ENCODE measurements at regions not wholly inside any gene's neighbourhood (a gene's known extent, or its start where the extent isn't known, plus 50 kb on each side); places are given as distances from the start of the nearest gene placed in this dataset.

GRCh38 chr15:95016511-95017229, 785.3 kb downstream of the MCTP2 start:
- H3K79me2 ChIP-seq (ENCODE audit: control insufficient read depth, insufficient read depth, low read length) = no peaks in the 10 kb centered on the region
- H4K20me1 ChIP-seq (ENCODE audit: control insufficient read depth, extremely low read depth, insufficient read depth, low read length) = no peaks in the 10 kb centered on the region
- H3K9me3 ChIP-seq (ENCODE audit: control insufficient read depth, insufficient read depth, low read depth, low read length) = no peaks in the 10 kb centered on the region
- no peak overlapping the region for H2AFZ ChIP-seq (ENCODE audit: low read length)
- H3K27me3 ChIP-seq (ENCODE audit: control insufficient read depth, insufficient read depth, low read length) = no peaks in the 10 kb centered on the region
- no peak overlapping the region for H3K4me3 ChIP-seq (replicated peaks in 1 of 4; ENCODE audit: control extremely low read depth in 1 of 4, insufficient read depth in 1 of 4, low read depth in 3 of 4, low read length in 4 of 4)
- DNase-seq (ENCODE audit: low read depth in 2 of 2) = peak; percentile 36 to 80
- peaks cover 4% of the 10 kb centered on the region for H3K4me1 ChIP-seq (ENCODE audit: control insufficient read depth, extremely low read depth, insufficient read depth, low read length)
- H3K36me3 ChIP-seq (ENCODE audit: control insufficient read depth, insufficient read depth, low read length) = no peaks in the 10 kb centered on the region
- H3K4me2 ChIP-seq (ENCODE audit: extremely low read depth, insufficient read depth, low read length) = no peak overlapping the region
- no peak overlapping the region for H3K27ac ChIP-seq (ENCODE audit: insufficient read depth, low read length)
- H3K9ac ChIP-seq (ENCODE audit: insufficient read depth, low read length) = no peak overlapping the region
- TF ChIP-seq EZH2 (IDR thresholded peaks at IDR 0.05; ENCODE audit: low read length, missing control alignments) (no peak), CTCF (conservative IDR thresholded peaks at IDR 0.05 in 1 of 2, IDR thresholded peaks at IDR 0.05 in 1 of 2; ENCODE audit: low read depth in 1 of 2, low read length in 2 of 2) (no peak)

- no peak for TF ChIP-seq EZH2 (IDR thresholded peaks at IDR 0.05; ENCODE audit: low read length, missing control alignments)
- no peak for TF ChIP-seq CTCF (conservative IDR thresholded peaks at IDR 0.05 in 1 of 2, IDR thresholded peaks at IDR 0.05 in 1 of 2; ENCODE audit: low read depth in 1 of 2, low read length in 2 of 2)
- no peak overlapping the region for H3K9ac ChIP-seq (ENCODE audit: insufficient read depth, low read length)
- DNase-seq (ENCODE audit: low read depth in 2 of 2) = peak; percentile 12 to 23
- peaks cover 4% of the 10 kb centered on the region for H3K4me1 ChIP-seq (ENCODE audit: control insufficient read depth, extremely low read depth, insufficient read depth, low read length)
- no peak overlapping the region for H2AFZ ChIP-seq (ENCODE audit: low read length)
- no peak overlapping the region for H3K27ac ChIP-seq (ENCODE audit: insufficient read depth, low read length)
- no peaks in the 10 kb centered on the region for H4K20me1 ChIP-seq (ENCODE audit: control insufficient read depth, extremely low read depth, insufficient read depth, low read length)
- no peaks in the 10 kb centered on the region for H3K36me3 ChIP-seq (ENCODE audit: control insufficient read depth, insufficient read depth, low read length)
- H3K79me2 ChIP-seq (ENCODE audit: control insufficient read depth, insufficient read depth, low read length) = no peaks in the 10 kb centered on the region
- no peaks in the 10 kb centered on the region for H3K9me3 ChIP-seq (ENCODE audit: control insufficient read depth, insufficient read depth, low read depth, low read length)
- no peaks in the 10 kb centered on the region for H3K27me3 ChIP-seq (ENCODE audit: control insufficient read depth, insufficient read depth, low read length)
- no peak overlapping the region for H3K4me2 ChIP-seq (ENCODE audit: extremely low read depth, insufficient read depth, low read length)
- no peak overlapping the region for H3K4me3 ChIP-seq (replicated peaks in 1 of 4; ENCODE audit: control extremely low read depth in 1 of 4, insufficient read depth in 1 of 4, low read depth in 3 of 4, low read length in 4 of 4)
These were observed 786.4 kb downstream of the MCTP2 start for GRCh38 chr15:95017666-95018328.

GRCh38 chr15:95018888-95019545, 787.7 kb downstream of the MCTP2 start:
- Histone ChIP-seq H3K9ac (ENCODE audit: insufficient read depth, low read length) (no peak overlapping the region), H3K27me3 (ENCODE audit: control insufficient read depth, insufficient read depth, low read length) (no peaks in the 10 kb centered on the region), H4K20me1 (ENCODE audit: control insufficient read depth, extremely low read depth, insufficient read depth, low read length) (no peaks in the 10 kb centered on the region), H2AFZ (ENCODE audit: low read length) (no peak overlapping the region), H3K4me2 (ENCODE audit: extremely low read depth, insufficient read depth, low read length) (peak overlapping the region; percentile 54), H3K79me2 (ENCODE audit: control insufficient read depth, insufficient read depth, low read length) (no peaks in the 10 kb centered on the region), H3K4me1 (ENCODE audit: control insufficient read depth, extremely low read depth, insufficient read depth, low read length) (peaks cover 4% of the 10 kb centered on the region), H3K4me3 (replicated peaks in 1 of 4; ENCODE audit: control extremely low read depth in 1 of 4, insufficient read depth in 1 of 4, low read depth in 3 of 4, low read length in 4 of 4) (no peak overlapping the region), H3K36me3 (ENCODE audit: control insufficient read depth, insufficient read depth, low read length) (no peaks in the 10 kb centered on the region), H3K9me3 (ENCODE audit: control insufficient read depth, insufficient read depth, low read depth, low read length) (no peaks in the 10 kb centered on the region), H3K27ac (ENCODE audit: insufficient read depth, low read length) (no peak overlapping the region)
- no peak for TF ChIP-seq CTCF (conservative IDR thresholded peaks at IDR 0.05 in 1 of 2, IDR thresholded peaks at IDR 0.05 in 1 of 2; ENCODE audit: low read depth in 1 of 2, low read length in 2 of 2)
- TF ChIP-seq EZH2 (IDR thresholded peaks at IDR 0.05; ENCODE audit: low read length, missing control alignments) = no peak
- DNase-seq (ENCODE audit: low read depth in 2 of 2) = peak; percentile 80 to 92

Measured in fibroblast of lung (primary cell).